Peyer's patch (tissue), 4 donors: ENCODE measurements at regions not wholly inside any gene's neighbourhood (a gene's known extent, or its start where the extent isn't known, plus 50 kb on each side); places are given as distances from the start of the nearest gene placed in this dataset.

ENCODE experiments used
- DNase-seq, 3 donors: peaks; one replicate each; pipeline ENCODE4 v3.0.0-alpha.2; 2017 to 2019
- H3K27ac ChIP-seq, 4 donors: fragments of 200-600 bp; sonication (generic); one replicate each; pipeline ENCODE4 v1.5.1; 2016 to 2019
- H3K27me3 ChIP-seq, 2 donors: fragments of 200-600 bp; sonication (generic); one replicate each; pipeline ENCODE4 v1.5.1; 2019
- H3K36me3 ChIP-seq, 3 donors: fragments of 200-600 bp; sonication (generic); one replicate each; pipeline ENCODE4 v1.5.1; 2016 to 2019
- H3K4me1 ChIP-seq, 4 donors: fragments of 200-600 bp; sonication (generic); one replicate each; pipeline ENCODE4 v1.5.1; 2016 to 2019
- H3K4me3 ChIP-seq, 4 donors: fragments of 200-600 bp; sonication (generic); 1 replicate in 3 of 4; 2 replicates in 1 of 4; pipeline ENCODE4 v1.5.1; 2016 to 2019; ENCODE audit warnings: mild to moderate bottlenecking in 1 of 4
- H3K9me3 ChIP-seq, 4 donors: fragments of 200-600 bp; sonication (generic); one replicate each; pipeline ENCODE4 v1.5.1; 2016 to 2019; ENCODE audit warnings: mild to moderate bottlenecking in 1 of 4
- CTCF ChIP-seq, 6 experiments: fragments of 450-650 bp in 4 of 6; fragments of 200-600 bp in 2 of 6; sonication (generic) in 1 of 6; IDR thresholded peaks; one replicate each; pipeline ENCODE4 v1.5.1; 2017 to 2019; ENCODE audit warnings: antibody characterized with exemption in 6 of 6, mild to moderate bottlenecking in 3 of 6, moderate library complexity in 1 of 6
- POLR2A ChIP-seq, 2 donors: fragments of 450-650 bp; IDR thresholded peaks; one replicate each; pipeline ENCODE4 v1.5.1; 2017; ENCODE audit warnings: antibody characterized with exemption in 2 of 2, mild to moderate bottlenecking in 2 of 2, moderate library complexity in 2 of 2

- H3K4me3 ChIP-seq, result no peak overlapping the region
- DNase-seq, result no peak
- no peaks in the 10 kb centered on the region for H3K4me1 ChIP-seq
- no peak overlapping the region for H3K27ac ChIP-seq
- no peaks in the 10 kb centered on the region for H3K27me3 ChIP-seq
- H3K36me3 ChIP-seq, result no peaks in the 10 kb centered on the region
- H3K9me3 ChIP-seq, result no peaks in the 10 kb centered on the region
- TF ChIP-seq CTCF (IDR thresholded peaks at IDR 0.05), result no peak
These were observed 161.2 kb upstream of the CHD1 start for GRCh38 chr5:99089822-99090549.

- TF ChIP-seq POLR2A (IDR thresholded peaks at IDR 0.05) (no peak), CTCF (IDR thresholded peaks at IDR 0.05) (no peak)
- Histone ChIP-seq H3K36me3 (no peaks in the 10 kb centered on the region), H3K4me3 (no peak overlapping the region), H3K27me3 (no peaks in the 10 kb centered on the region), H3K4me1 (no peaks in the 10 kb centered on the region), H3K27ac (no peak overlapping the region), H3K9me3 (no peaks in the 10 kb centered on the region)
- no peak for DNase-seq
These were observed 159.5 kb upstream of the CHD1 start for GRCh38 chr5:99088309-99088708.

GRCh38 chr5:99083197-99083596, 154.4 kb upstream of the CHD1 start:
- TF ChIP-seq POLR2A (IDR thresholded peaks at IDR 0.05) (no peak), CTCF (IDR thresholded peaks at IDR 0.05) (no peak)

GRCh38 chr5:99081711-99082110, 152.9 kb upstream of the CHD1 start:
- H3K4me3 ChIP-seq, result no peak overlapping the region
- TF ChIP-seq CTCF (IDR thresholded peaks at IDR 0.05) (no peak), POLR2A (IDR thresholded peaks at IDR 0.05) (no peak)
- no peaks in the 10 kb centered on the region for H3K27me3 ChIP-seq
- H3K27ac ChIP-seq, result no peak overlapping the region
- no peaks in the 10 kb centered on the region for H3K9me3 ChIP-seq
- no peaks in the 10 kb centered on the region for H3K4me1 ChIP-seq
- no peaks in the 10 kb centered on the region for H3K36me3 ChIP-seq
- DNase-seq, result no peak

More at GRCh38 chr5:99083197-99083596, 154.4 kb upstream of the CHD1 start:
- DNase-seq, result no peak
- H3K27me3 ChIP-seq, result no peaks in the 10 kb centered on the region
- H3K4me3 ChIP-seq, result no peak overlapping the region
- H3K4me1 ChIP-seq, result no peaks in the 10 kb centered on the region
- H3K27ac ChIP-seq, result no peak overlapping the region
- no peaks in the 10 kb centered on the region for H3K36me3 ChIP-seq
- H3K9me3 ChIP-seq, result no peaks in the 10 kb centered on the region

GRCh38 chr5:99076723-99077640, 148.2 kb upstream of the CHD1 start:
- Histone ChIP-seq H3K4me3 (no peak overlapping the region), H3K36me3 (no peaks in the 10 kb centered on the region), H3K27ac (no peak overlapping the region), H3K27me3 (no peaks in the 10 kb centered on the region), H3K4me1 (no peaks in the 10 kb centered on the region), H3K9me3 (no peaks in the 10 kb centered on the region)
- TF ChIP-seq CTCF (IDR thresholded peaks at IDR 0.05), result no peak
- no peak for TF ChIP-seq POLR2A (IDR thresholded peaks at IDR 0.05)
- DNase-seq, result no peak
